CD14-positive monocyte (primary cell): ENCODE measurements at regions not wholly inside any gene's neighbourhood (a gene's known extent, or its start where the extent isn't known, plus 50 kb on each side); places are given as distances from the start of the nearest gene placed in this dataset.

Source experiments
- DNase-seq, 3 donors: peaks; one replicate each; pipeline ENCODE4 v3.0.0-alpha.2; 2011 to 2022
- H2AFZ ChIP-seq: 2 replicates; pipeline ENCODE4 v1.6.0; 2012; ENCODE audit warnings: mild to moderate bottlenecking, low read depth, low read length, inconsistent platforms; ENCODE audit not compliant: insufficient read depth, poor library complexity, severe bottlenecking
- H3K27ac ChIP-seq, 2 donors: 1 replicate in 1 of 2; 2 replicates in 1 of 2; pipeline ENCODE4 v1.5.1; 2012 to 2013; ENCODE audit warnings: low read length in 2 of 2, control low read depth in 1 of 2, inconsistent platforms in 1 of 2, low read depth in 1 of 2, mild to moderate bottlenecking in 1 of 2
- H3K27me3 ChIP-seq, 2 donors: one replicate each; pipeline versions ENCODE4 v1.6.0 to v1.6.1; 2011 to 2013; ENCODE audit warnings: low read length in 2 of 2; ENCODE audit not compliant: control insufficient read depth in 2 of 2, insufficient read depth in 2 of 2
- H3K36me3 ChIP-seq, 2 donors: replicated peaks in 1 of 2; 1 replicate in 1 of 2; 2 replicates in 1 of 2; pipeline versions ENCODE4 v1.5.1 to v1.6.1; 2012 to 2013; ENCODE audit warnings: low read length in 2 of 2, control low read depth in 1 of 2, inconsistent platforms in 1 of 2, mild to moderate bottlenecking in 1 of 2; ENCODE audit not compliant: insufficient read depth in 2 of 2, control insufficient read depth in 1 of 2
- H3K4me1 ChIP-seq, 2 donors: 1 replicate in 1 of 2; 2 replicates in 1 of 2; pipeline versions ENCODE4 v1.5.1 to v1.6.1; 2012 to 2013; ENCODE audit warnings: low read length in 2 of 2, control low read depth in 1 of 2, inconsistent platforms in 1 of 2, mild to moderate bottlenecking in 1 of 2, moderate library complexity in 1 of 2; ENCODE audit not compliant: insufficient read depth in 2 of 2, control insufficient read depth in 1 of 2
- H3K4me2 ChIP-seq: replicated peaks from 2 replicates; pipeline ENCODE3; 2012; ENCODE audit warnings: low read length, moderate library complexity, mild to moderate bottlenecking; ENCODE audit not compliant: poor library complexity, severe bottlenecking; ENCODE audit errors: extremely low read depth
- H3K4me3 ChIP-seq, 3 experiments: fragments of 200-600 bp in 1 of 3; sonication (generic) in 1 of 3; replicated peaks in 1 of 3; 1 replicate in 2 of 3; 2 replicates in 1 of 3; pipeline ENCODE4 v1.5.1; 2011 to 2013; ENCODE audit warnings: low read length in 3 of 3, mild to moderate bottlenecking in 3 of 3, control low read depth in 2 of 3, low read depth in 2 of 3, inconsistent platforms in 1 of 3, moderate library complexity in 1 of 3
- H3K79me2 ChIP-seq: 2 replicates; pipeline ENCODE4 v1.6.0; 2012; ENCODE audit warnings: mild to moderate bottlenecking, control low read depth, inconsistent platforms, low read length, moderate library complexity; ENCODE audit not compliant: insufficient read depth
- H3K9ac ChIP-seq: 2 replicates; pipeline ENCODE4 v1.6.0; 2017; ENCODE audit warnings: low read length, mild to moderate bottlenecking; ENCODE audit not compliant: insufficient read depth, poor library complexity, severe bottlenecking
- H3K9me3 ChIP-seq, 2 donors: replicated peaks in 1 of 2; 1 replicate in 1 of 2; 2 replicates in 1 of 2; pipeline versions ENCODE4 v1.5.1 to v1.6.1; 2012 to 2013; ENCODE audit warnings: low read length in 2 of 2, control low read depth in 1 of 2; ENCODE audit not compliant: control insufficient read depth in 1 of 2, insufficient read depth in 1 of 2
- H4K20me1 ChIP-seq: 2 replicates; pipeline ENCODE4 v1.6.0; 2012; ENCODE audit warnings: mild to moderate bottlenecking, low read length, control low read depth, moderate library complexity; ENCODE audit not compliant: insufficient read depth
- H3K27ac Mint-ChIP-seq, 7 donors: one replicate each; pipeline ENCODE4 v1.8.0; 2020; ENCODE audit warnings: mild to moderate bottlenecking in 7 of 7, mixed read lengths in 7 of 7, moderate library complexity in 6 of 7, inconsistent platforms in 2 of 7
- H3K27me3 Mint-ChIP-seq, 3 donors: one replicate each; pipeline ENCODE4 v1.8.0; 2021 to 2022; ENCODE audit warnings: low read depth in 3 of 3, mild to moderate bottlenecking in 3 of 3, mixed read lengths in 3 of 3, moderate library complexity in 3 of 3, inconsistent platforms in 1 of 3
- H3K36me3 Mint-ChIP-seq, 2 donors: one replicate each; pipeline ENCODE4 v1.8.0; 2020; ENCODE audit warnings: mixed read lengths in 2 of 2, inconsistent platforms in 1 of 2, mild to moderate bottlenecking in 1 of 2
- H3K4me1 Mint-ChIP-seq: one replicate; pipeline ENCODE4 v1.8.0; 2020; ENCODE audit warnings: mild to moderate bottlenecking, mixed read lengths
- H3K4me3 Mint-ChIP-seq, 2 donors: one replicate each; pipeline ENCODE4 v1.8.0; 2020; ENCODE audit warnings: mild to moderate bottlenecking in 2 of 2, mixed read lengths in 2 of 2, moderate library complexity in 1 of 2
- H3K9me3 Mint-ChIP-seq, 7 donors: one replicate each; pipeline ENCODE4 v1.8.0; 2020 to 2022; ENCODE audit warnings: mixed read lengths in 7 of 7, mild to moderate bottlenecking in 6 of 7, moderate library complexity in 6 of 7, inconsistent platforms in 2 of 7
- CTCF ChIP-seq: fragments of 200-600 bp; IDR thresholded peaks from one replicate; pipeline ENCODE4 v1.8.0; 2022; ENCODE audit warnings: antibody characterized with exemption, mild to moderate bottlenecking
- WGBS: methylation state at CpG from one replicate; pipeline ENCODE4 v1.1.5; 2013; ENCODE audit warnings: missing lambda C conversion rate; ENCODE audit not compliant: insufficient coverage; 5-methylcytosine and 5-hydroxymethylcytosine counted together
- intact Hi-C, 2 donors: fragments of 100-400 bp; cut with micrococcal nuclease; formaldehyde crosslinking; loops; one replicate each; pipeline versions ENCODE4 v1.15.0 to v1.15.1; 2023

DNA sequence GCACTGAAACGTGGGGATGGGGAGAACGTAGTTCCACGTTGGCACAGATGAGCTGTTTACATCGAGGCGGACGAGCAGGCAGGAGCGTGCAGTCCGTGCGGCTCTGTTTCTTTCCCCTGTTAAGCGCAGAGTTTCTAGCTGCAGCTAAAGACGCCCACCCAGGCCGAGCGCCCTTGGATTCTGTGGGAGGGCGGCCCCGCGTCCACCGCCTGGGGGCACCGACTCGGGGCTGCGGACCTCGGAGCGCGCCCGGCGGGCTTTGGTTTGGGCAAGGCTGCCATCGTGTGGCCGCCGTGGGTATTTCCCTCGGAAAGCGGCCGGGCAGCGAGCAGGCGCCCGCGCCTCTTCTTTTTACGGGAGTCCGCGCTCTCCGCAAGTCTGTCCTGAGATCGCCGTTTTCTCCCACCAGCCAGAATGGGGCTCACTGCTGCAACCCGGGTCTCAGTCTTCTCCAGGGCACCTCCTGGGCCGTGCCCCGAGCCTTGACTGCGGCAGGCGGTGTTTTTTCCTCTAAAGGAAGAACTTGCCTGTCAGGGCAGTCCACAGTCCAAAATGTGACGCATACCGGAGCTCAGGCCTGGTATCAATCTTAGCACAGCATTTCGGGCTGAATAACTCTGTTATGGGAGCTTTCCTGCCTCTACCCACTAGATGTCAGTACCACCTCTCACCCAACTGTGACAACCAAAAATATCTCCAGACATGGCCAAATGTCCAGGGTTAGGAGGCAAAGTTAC, 219.9 kb upstream of the IGF1R start:
- Histone ChIP-seq H3K4me1 (peaks cover 9 to 10% of the 10 kb centered on the region in 2 donors), H3K79me2 (no peaks in the 10 kb centered on the region), H4K20me1 (no peaks in the 10 kb centered on the region), H3K9ac (peak overlapping the region; percentile 43), H3K9me3 (no peaks in the 10 kb centered on the region), H3K27me3 (peaks cover 3 to 25% of the 10 kb centered on the region in 2 donors), H3K27ac (no peak overlapping the region), H3K4me3 (peak overlapping the region in 1 of 3 experiments; percentile 61), H3K36me3 (no peaks in the 10 kb centered on the region), H2AFZ (peak overlapping the region; percentile 75), H3K4me2 (peak overlapping the region; percentile 75)
- peak overlapping the region; percentile 44 to 86 for H3K4me3 Mint-ChIP-seq
- TF ChIP-seq CTCF, result peak; percentile 90
- H3K9me3 Mint-ChIP-seq, result peaks cover 0 to 18% (median 5%) of the 10 kb centered on the region in 7 donors
- peaks cover 40 to 46% (median 44%) of the 10 kb centered on the region in 3 donors for H3K27me3 Mint-ChIP-seq
- 2% methylated on average over 48 of the region's 49 CpGs for WGBS
- intact Hi-C loops, result loop anchor here in 1 of 2 donors (5.0 to 10.0 kb wide), 2 partner anchors 116 to 524 kb away; no protein-coding TSS in a partner anchor
- peak; percentile 12 to 33 (median 19) for DNase-seq
- H3K27ac Mint-ChIP-seq, result no peak overlapping the region
- peaks cover 9% of the 10 kb centered on the region for H3K4me1 Mint-ChIP-seq
- H3K36me3 Mint-ChIP-seq, result no peaks in the 10 kb centered on the region

GRCh38 chr15:98431171-98431570, 217.2 kb upstream of the IGF1R start:
- Mint-ChIP-seq H3K4me3 (no peak overlapping the region), H3K36me3 (no peaks in the 10 kb centered on the region), H3K4me1 (peaks cover 9% of the 10 kb centered on the region), H3K27ac (no peak overlapping the region), H3K9me3 (peaks cover 0 to 22% (median 5%) of the 10 kb centered on the region in 7 donors), H3K27me3 (peaks cover 36 to 44% (median 43%) of the 10 kb centered on the region in 3 donors)
- Histone ChIP-seq H3K9ac (no peak overlapping the region), H3K79me2 (no peaks in the 10 kb centered on the region), H3K9me3 (no peaks in the 10 kb centered on the region), H3K36me3 (no peaks in the 10 kb centered on the region), H3K4me2 (no peak overlapping the region), H4K20me1 (no peaks in the 10 kb centered on the region), H3K27ac (no peak overlapping the region), H3K27me3 (peaks cover 3 to 25% of the 10 kb centered on the region in 2 donors), H2AFZ (no peak overlapping the region), H3K4me1 (peaks cover 9 to 10% of the 10 kb centered on the region in 2 donors), H3K4me3 (no peak overlapping the region)
- TF ChIP-seq CTCF, result no peak
- 96% methylated on average over 9 of the region's 9 CpGs for WGBS
- DNase-seq, result no peak
- intact Hi-C loops, result no loop called here
